ENCODE measurements at regions not wholly inside any gene's neighbourhood (a gene's known extent, or its start where the extent isn't known, plus 50 kb on each side); places are given as distances from the start of the nearest gene placed in this dataset.
"Not testable (repeated sequence)": the region's sequence is repeated elsewhere in the genome, so short reads cannot be mapped to it uniquely, and the experiment has no call there.

DNA sequence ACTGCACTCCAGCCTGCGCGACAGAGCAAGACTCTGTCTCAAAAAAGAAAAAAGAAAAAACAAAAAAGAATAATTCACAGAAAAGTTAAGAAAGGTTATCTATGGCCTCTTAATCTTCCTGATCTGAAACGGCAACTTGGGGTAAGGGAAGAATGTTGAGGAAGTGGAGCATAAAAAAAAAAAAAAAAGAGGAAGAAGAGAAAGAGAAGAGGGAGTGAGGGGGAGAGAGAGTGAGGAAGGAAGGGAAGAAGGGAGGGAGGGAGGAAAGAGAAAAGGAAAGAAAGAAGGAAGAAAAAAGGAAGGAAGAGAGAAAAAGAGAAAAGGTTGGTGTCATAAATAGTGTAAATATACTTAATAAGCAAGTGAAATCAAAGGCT lies 68.9 kb upstream of the NCOA3 start:
- BruUV-seq (replicated peaks) = no TSS peak

DNA sequence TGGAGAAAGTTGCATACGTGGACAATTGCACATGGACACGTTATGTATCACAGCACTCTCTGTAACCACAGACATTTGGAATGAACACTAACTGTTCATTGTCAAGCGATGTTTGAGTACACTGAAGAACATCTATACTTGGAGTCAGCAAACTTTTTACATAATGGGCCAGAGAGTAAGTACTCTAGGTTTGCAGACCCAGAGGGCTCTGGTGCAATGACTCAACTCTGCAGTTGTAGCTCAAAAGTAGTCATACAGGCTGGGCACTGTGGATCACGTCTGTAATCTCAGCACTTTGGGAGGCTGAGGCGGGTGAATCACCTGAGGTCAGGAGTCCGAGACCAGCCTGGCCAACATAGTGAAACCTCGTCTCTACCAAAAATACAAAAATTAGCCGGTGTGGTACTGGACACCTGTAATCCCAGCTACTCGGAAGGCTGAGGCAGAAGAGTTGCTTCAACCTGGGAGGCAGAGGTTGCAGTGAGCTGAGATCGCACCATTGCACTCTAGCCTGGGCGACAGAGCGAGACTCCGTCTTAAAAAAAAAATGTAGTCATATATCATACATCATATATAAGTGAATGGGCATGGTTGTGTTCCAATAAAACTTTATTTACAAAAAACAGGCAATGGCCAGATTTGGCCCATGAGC lies 67.4 kb upstream of the NCOA3 start:
- H4K20me1 ChIP-seq (replicated peaks; ENCODE audit: control insufficient read depth, extremely low read depth, insufficient read depth, low read length); H3K4me3 ChIP-seq (replicated peaks in 1 of 3; ENCODE audit: insufficient read depth in 1 of 3, low read depth in 1 of 3, low read length in 3 of 3); H3K9me1 ChIP-seq (replicated peaks; ENCODE audit: control insufficient read depth, extremely low read depth, insufficient read depth, low read length); H3K36me3 ChIP-seq (ENCODE audit: control insufficient read depth in 2 of 2, extremely low read depth in 1 of 2, insufficient read depth in 2 of 2, low read length in 2 of 2); H2AFZ ChIP-seq (ENCODE audit: low read depth, low read length); DNase-seq (ENCODE audit: low read depth, low spot score); H3K4me1 ChIP-seq (ENCODE audit: control insufficient read depth, extremely low read depth, insufficient read depth, low read length); intact Hi-C loops (cut with micrococcal nuclease); H3K27ac ChIP-seq (ENCODE audit: insufficient read depth, low read depth, low read length); H3K27me3 ChIP-seq (ENCODE audit: control insufficient read depth in 2 of 2, insufficient read depth in 2 of 2, low read length in 2 of 2); FAIRE-seq; POLR2A ChIA-PET; dilution Hi-C loops (cut with MboI; ENCODE audit: extremely low pct_ligation_motif_present, low sequenced_read_pairs); H3K9ac ChIP-seq (replicated peaks; ENCODE audit: extremely low read depth, insufficient read depth, low read length); H3K9me3 ChIP-seq (replicated peaks; ENCODE audit: control insufficient read depth, insufficient read depth, low read length); H3K79me2 ChIP-seq (ENCODE audit: control insufficient read depth, insufficient read depth, low read length); H3K4me2 ChIP-seq (ENCODE audit: insufficient read depth, low read length); BruUV-seq (replicated peaks): not testable (repeated sequence)
- CTCF ChIA-PET = interaction anchor here (0.6 to 1.3 kb wide), 3 partner anchors 13 to 187 kb away, joined by 3 to 4 read pairs (median 3); no protein-coding TSS in a partner anchor

More for the DNA sequence above, 68.9 kb upstream of the NCOA3 start:
- dilution Hi-C loops (cut with MboI; ENCODE audit: extremely low pct_ligation_motif_present, low sequenced_read_pairs) = no loop called here
- DNase-seq (ENCODE audit: low read depth, low spot score) (no peak), FAIRE-seq (no peak)
- Histone ChIP-seq H3K4me2 (ENCODE audit: insufficient read depth, low read length) (no peak overlapping the region), H3K36me3 (ENCODE audit: control insufficient read depth in 2 of 2, extremely low read depth in 1 of 2, insufficient read depth in 2 of 2, low read length in 2 of 2) (no peaks in the 10 kb centered on the region), H3K4me3 (replicated peaks in 1 of 3; ENCODE audit: insufficient read depth in 1 of 3, low read depth in 1 of 3, low read length in 3 of 3) (no peak overlapping the region), H3K79me2 (ENCODE audit: control insufficient read depth, insufficient read depth, low read length) (no peaks in the 10 kb centered on the region), H3K9ac (replicated peaks; ENCODE audit: extremely low read depth, insufficient read depth, low read length) (no peak overlapping the region), H4K20me1 (replicated peaks; ENCODE audit: control insufficient read depth, extremely low read depth, insufficient read depth, low read length) (no peaks in the 10 kb centered on the region), H2AFZ (ENCODE audit: low read depth, low read length) (no peak overlapping the region), H3K9me1 (replicated peaks; ENCODE audit: control insufficient read depth, extremely low read depth, insufficient read depth, low read length) (no peaks in the 10 kb centered on the region), H3K4me1 (ENCODE audit: control insufficient read depth, extremely low read depth, insufficient read depth, low read length) (no peaks in the 10 kb centered on the region), H3K27me3 (ENCODE audit: control insufficient read depth in 2 of 2, insufficient read depth in 2 of 2, low read length in 2 of 2) (no peaks in the 10 kb centered on the region), H3K27ac (ENCODE audit: insufficient read depth, low read depth, low read length) (no peak overlapping the region), H3K9me3 (replicated peaks; ENCODE audit: control insufficient read depth, insufficient read depth, low read length) (no peaks in the 10 kb centered on the region)
- CTCF ChIA-PET = interaction anchor here (0.8 to 1.3 kb wide), 2 partner anchors 18 to 188 kb away, joined by 3 read pairs; no protein-coding TSS in a partner anchor
- TF ChIP-seq GATA2 (IDR thresholded peaks at IDR 0.05; ENCODE audit: insufficient read depth, insufficient read length, low read depth, low read length) = no peak
- TF ChIP-seq, protein P1, sequence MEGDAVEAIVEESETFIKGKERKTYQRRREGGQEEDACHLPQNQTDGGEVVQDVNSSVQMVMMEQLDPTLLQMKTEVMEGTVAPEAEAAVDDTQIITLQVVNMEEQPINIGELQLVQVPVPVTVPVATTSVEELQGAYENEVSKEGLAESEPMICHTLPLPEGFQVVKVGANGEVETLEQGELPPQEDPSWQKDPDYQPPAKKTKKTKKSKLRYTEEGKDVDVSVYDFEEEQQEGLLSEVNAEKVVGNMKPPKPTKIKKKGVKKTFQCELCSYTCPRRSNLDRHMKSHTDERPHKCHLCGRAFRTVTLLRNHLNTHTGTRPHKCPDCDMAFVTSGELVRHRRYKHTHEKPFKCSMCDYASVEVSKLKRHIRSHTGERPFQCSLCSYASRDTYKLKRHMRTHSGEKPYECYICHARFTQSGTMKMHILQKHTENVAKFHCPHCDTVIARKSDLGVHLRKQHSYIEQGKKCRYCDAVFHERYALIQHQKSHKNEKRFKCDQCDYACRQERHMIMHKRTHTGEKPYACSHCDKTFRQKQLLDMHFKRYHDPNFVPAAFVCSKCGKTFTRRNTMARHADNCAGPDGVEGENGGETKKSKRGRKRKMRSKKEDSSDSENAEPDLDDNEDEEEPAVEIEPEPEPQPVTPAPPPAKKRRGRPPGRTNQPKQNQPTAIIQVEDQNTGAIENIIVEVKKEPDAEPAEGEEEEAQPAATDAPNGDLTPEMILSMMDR (IDR thresholded peaks at IDR 0.05; ENCODE audit: extremely low read depth in 1 of 2, insufficient read depth in 1 of 2, low read depth in 1 of 2, low read length in 2 of 2) = no peak
- no peak for TF ChIP-seq JUN (IDR thresholded peaks at IDR 0.05; ENCODE audit: borderline replicate concordance, insufficient read depth, insufficient read length, low read depth)
- TF ChIP-seq POLR2AphosphoS5 (IDR thresholded peaks at IDR 0.05; ENCODE audit: insufficient read depth, low read depth, low read length) = no peak
- no peak for TF ChIP-seq MYC (IDR thresholded peaks at IDR 0.05; ENCODE audit: low read depth, low read length)
- no peak for TF ChIP-seq POLR2A (IDR thresholded peaks at IDR 0.05; ENCODE audit: low read depth, low read length)
- no peak for TF ChIP-seq EZH2 (IDR thresholded peaks at IDR 0.05; ENCODE audit: borderline replicate concordance, low read depth, low read length, severe bottlenecking)
- no peak for TF ChIP-seq FOS (IDR thresholded peaks at IDR 0.05; ENCODE audit: borderline replicate concordance, insufficient read depth, low read length)
- TF ChIP-seq, protein P2, sequence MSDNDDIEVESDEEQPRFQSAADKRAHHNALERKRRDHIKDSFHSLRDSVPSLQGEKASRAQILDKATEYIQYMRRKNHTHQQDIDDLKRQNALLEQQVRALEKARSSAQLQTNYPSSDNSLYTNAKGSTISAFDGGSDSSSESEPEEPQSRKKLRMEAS (IDR thresholded peaks at IDR 0.05; ENCODE audit: insufficient read depth, insufficient read length) = no peak
- intact Hi-C loops (cut with micrococcal nuclease) = no loop called here
- POLR2A ChIA-PET = no interaction called here

Data from endothelial cell of umbilical vein (primary cell).